GM21723 (cell line): ENCODE measurements at regions not wholly inside any gene's neighbourhood (a gene's known extent, or its start where the extent isn't known, plus 50 kb on each side); places are given as distances from the start of the nearest gene placed in this dataset.
"Not testable (repeated sequence)": the region's sequence is repeated elsewhere in the genome, so short reads cannot be mapped to it uniquely, and the experiment has no call there.

Source experiments
- ATAC-seq: cut with Tn5 transposase; IDR thresholded peaks from one replicate; pipeline ENCODE4 v1.9.1; 2021; ENCODE audit warnings: mild to moderate bottlenecking, moderate library complexity; ENCODE audit not compliant: unreplicated experiment

DNA sequence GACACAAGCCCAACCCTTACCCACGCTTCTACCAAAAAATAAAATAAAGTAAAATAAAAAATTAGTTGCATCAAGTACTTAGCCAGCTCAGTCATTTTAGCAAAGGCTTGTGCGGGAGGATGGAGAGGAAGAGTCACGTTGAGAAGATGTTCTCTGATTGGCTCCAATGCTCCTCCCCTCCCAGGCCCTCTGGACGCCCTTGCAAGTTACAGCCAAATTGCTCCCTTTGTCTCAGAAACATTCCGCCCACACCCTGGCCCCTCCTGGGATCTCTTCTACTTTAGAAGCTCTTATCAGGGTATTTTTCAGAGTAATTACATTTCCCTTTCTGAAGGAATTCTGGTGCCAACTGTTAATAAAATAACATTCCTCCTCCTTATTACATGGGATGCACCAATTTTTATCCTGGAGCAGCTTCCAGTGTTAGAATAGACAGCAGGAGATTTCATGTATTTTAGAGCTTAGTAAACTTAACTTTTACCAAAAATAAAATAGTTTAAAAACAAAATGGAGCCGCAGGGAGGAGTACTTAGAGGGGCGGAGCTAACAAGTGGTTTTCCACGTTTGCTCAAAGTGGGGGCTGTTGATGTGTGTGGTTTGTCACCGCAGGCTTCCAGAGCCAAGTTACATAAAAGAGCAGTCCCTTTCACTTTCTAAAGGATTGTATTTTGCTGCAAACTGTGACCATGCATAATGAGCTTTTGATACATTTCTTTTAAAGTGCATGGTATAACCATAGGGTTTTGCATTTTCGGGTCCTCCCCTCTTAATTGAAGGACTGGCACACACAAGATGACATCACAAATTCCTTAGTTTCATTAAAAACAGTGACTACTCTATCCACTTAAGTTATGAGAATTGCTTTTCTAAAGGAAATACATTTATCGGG, 71.7 kb upstream of the RAP1B start:
- ATAC-seq, result peak; percentile 65

DNA sequence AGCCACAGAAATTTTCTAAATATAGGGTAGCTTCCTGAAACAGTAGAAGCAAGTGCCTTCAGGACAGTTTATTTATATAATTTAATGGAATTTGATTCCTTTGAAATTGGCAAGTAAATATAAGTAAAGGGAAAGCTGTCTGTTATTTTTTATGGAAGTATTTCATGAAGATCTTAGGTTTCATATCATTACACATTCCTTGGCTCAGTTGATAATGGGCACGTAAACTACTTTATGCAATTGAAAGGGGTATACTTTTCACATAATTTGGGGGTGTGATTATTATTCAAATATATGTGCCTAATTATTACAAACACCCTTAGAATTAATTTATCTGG, 71.1 kb upstream of the RAP1B start:
- ATAC-seq, result no peak

DNA sequence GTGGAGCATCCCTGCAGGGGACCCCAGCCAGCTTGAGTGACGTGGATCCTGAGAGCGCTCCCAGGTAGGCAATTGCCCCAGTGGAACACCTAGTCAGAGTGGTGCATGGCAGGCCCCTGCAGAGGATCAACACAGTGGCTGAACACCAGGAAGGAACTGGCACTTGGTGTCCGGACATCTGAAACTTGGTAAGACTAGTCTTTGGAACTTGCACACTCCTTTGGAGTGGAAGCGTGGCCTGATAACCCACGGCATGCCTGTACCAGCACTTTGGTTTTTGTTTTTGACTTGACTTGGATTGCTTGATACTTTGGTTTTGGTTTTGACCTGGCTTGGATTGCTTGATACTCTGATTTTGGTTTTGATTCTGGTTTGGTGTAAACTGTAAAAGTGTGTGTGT, 69.9 kb upstream of the RAP1B start:
- ATAC-seq, result not testable (repeated sequence)

DNA sequence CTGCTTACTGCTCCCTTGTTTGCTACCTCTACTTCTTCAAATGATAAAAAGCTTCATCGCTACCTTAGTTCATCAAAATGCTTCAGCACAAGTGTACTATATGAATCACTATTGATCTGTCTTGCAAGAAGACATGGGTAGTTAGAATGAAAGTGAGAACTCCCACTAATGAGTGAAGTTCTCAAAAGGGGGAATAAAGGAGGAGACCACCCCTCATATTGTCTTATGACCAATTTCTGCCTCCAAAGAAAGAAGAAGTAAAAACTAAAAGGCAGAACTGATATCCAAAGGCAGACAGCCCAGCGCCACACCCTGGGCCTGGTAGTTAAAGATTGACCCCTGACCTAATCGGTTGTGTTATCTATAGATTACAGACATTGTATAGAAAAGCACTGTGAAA, 63.4 kb upstream of the RAP1B start:
- not testable (repeated sequence) for ATAC-seq

DNA sequence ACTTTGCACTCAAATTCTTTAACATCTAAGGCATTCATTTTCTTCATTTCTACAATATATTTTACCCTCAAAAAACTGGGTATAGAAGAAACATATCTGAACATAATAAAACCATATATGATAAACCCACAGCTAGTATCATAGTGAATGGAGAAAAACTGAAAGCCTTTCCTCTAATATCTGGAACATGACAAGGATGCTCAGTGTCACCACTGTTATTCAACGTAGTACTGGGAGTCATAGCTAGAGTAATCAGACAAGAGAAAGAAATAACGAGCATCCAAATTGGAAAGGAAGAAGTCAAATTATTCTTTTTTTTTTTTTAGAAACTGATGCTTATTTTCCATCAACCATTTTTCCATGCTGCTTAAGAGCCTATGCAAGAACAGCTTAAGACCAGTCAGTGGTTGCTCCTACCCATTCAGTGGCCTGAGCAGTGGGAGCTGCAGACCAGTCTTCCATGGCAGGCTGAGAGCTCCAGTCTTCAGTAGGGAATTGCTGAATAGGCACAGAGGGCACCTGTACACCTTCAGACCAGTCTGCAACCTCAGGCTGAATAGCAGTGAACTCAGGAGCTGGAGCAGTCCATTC, 58.0 kb upstream of the RAP1B start:
- not testable (repeated sequence) for ATAC-seq

DNA sequence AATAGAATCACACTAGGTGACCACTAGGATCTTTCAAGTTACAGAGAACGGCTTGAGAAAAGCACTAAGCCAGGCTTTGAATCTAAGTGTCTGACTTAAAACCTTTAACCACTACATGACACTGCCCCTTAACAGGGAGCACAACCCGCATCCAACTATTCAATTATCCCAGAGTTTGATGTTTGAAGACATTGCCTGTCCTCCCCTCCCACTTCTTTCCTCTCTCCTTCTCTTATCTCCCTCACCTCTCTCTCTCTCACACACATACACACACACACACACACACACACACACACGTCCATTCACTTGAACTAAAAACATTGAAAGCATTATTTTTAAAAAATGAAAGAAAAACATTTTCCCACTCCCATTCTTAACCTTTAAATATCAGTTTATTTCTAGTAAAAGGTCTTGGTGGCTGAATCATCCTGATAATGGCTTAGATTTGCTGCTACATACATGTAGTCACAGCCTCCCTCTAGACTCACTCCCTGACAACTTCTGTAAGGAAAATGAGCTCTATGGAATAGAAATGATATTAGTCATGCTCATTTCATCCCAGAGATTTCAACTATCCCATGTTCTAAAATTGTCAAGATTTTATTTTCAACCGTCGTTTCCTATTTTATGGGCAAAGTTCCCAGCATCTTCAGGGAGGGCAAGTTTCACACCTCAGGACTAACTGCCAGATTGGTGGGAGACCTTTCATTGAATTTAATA, 53.5 kb upstream of the RAP1B start:
- no peak for ATAC-seq

DNA sequence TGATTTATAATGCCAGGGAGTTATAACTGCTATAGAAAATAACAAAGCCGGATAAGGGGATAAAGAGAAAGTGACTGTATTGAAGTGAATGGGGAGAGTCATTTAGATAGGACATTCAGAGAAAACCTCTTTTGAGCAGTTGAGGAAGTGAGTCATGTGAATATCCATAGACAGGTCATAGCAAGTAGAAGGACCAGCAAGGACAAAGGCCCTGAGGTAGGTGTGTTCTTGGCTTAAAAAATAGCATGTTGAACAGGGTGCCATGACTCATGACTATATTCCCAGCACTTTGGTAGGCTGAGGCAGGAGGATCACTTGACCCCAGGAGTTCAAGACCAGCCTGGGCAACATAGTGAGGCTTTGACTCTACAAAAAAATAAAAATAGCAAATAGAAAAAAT, 51.5 kb upstream of the RAP1B start:
- ATAC-seq, result no peak

DNA sequence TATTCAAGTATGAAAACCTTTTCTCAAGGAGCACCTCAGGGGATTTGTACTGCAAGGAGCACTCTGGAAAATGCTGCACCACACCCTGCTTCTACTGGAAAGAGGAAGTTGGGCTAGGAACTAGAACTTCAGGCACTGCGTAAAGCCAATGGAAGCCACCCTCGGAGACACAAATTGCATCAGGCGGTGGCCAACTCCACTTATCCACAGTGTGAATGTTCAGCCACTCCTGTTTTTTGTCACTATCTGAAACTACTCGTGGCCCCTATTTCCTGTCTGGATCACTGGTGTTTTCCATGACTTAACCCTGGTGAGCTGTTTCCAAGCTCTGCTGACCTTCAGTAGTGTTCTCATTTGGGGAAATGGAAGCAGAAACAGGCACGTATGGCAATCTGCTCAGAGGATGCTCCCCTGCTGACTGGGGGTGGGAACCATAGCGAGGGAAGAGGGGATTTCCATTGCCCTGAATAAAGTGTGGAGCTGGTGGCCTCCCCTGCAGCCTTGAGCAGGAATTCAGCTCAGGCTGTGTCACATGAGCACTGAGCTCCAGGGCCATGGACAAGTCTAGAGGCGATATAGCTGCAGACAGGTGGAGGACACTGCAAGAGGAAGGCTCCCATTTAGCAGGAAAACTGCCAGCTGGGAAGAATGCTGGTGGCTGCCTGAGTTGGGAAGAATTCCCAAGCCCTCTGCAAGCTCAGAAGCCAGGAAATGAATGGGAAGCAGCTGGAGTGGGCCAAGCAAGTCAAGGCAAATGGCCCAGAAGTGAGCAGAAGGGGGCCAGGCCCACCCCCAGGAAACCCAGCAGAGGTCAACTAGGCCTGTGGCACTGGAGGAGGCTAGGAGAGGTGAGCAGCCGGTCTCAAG, 50.5 kb upstream of the RAP1B start:
- no peak for ATAC-seq

DNA sequence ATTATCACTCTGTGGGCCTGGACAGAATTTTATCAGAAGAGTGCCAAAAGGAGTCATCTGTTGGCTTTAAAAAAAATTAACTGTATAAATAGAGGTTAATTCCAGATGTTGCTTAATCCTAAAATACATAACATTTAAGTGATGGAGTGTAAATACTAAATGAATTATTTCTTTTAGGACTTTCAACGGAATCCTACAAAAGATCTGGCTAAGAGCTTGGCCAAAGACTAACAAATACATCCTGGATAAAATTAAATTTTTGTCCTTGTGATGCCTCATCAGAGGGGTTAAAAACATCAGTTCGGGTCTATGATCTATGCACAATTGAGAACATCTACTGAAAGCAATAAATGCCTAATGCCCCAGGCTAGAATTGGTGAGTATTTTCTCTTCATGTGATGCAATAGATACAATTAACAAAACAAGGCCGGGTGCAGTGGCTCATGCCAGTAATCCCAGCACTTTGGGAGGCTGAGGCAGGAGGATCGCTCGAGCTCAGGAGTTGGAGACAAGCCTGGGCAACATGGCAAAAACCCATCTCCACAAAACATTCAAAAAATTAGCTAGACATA, 49.8 kb upstream of the RAP1B start:
- ATAC-seq, result no peak
